Activated CD4-positive, alpha-beta T cell treated with anti-CD3 and anti-CD28 coated beads, Interleukin-2, amount 10 ng/mL, durations not matched to agents 24 days and 14 days (primary cell): ENCODE measurements at regions not wholly inside any gene's neighbourhood (a gene's known extent, or its start where the extent isn't known, plus 50 kb on each side); places are given as distances from the start of the nearest gene placed in this dataset.

Source experiments
- DNase-seq: peaks from one replicate; pipeline ENCODE4 v3.0.0; 2022
- H3K27ac Mint-ChIP-seq: one replicate; pipeline ENCODE4 v1.8.0; 2022; ENCODE audit warnings: mild to moderate bottlenecking, mixed read lengths
- H3K27me3 Mint-ChIP-seq: one replicate; pipeline ENCODE4 v1.8.0; 2022; ENCODE audit warnings: mixed read lengths
- H3K36me3 Mint-ChIP-seq: one replicate; pipeline ENCODE4 v1.8.0; 2022; ENCODE audit warnings: low read depth, mild to moderate bottlenecking, mixed read lengths
- H3K4me1 Mint-ChIP-seq: one replicate; pipeline ENCODE4 v1.8.0; 2021; ENCODE audit warnings: mixed read lengths
- H3K4me3 Mint-ChIP-seq: one replicate; pipeline ENCODE4 v1.8.0; 2022; ENCODE audit warnings: mild to moderate bottlenecking, moderate library complexity, mixed read lengths
- H3K9me3 Mint-ChIP-seq: one replicate; pipeline ENCODE4 v1.8.0; 2021; ENCODE audit warnings: mixed read lengths
- intact Hi-C: fragments of 100-400 bp; cut with micrococcal nuclease; formaldehyde crosslinking; loops from one replicate; pipeline ENCODE4 v1.15.1; 2023

DNA sequence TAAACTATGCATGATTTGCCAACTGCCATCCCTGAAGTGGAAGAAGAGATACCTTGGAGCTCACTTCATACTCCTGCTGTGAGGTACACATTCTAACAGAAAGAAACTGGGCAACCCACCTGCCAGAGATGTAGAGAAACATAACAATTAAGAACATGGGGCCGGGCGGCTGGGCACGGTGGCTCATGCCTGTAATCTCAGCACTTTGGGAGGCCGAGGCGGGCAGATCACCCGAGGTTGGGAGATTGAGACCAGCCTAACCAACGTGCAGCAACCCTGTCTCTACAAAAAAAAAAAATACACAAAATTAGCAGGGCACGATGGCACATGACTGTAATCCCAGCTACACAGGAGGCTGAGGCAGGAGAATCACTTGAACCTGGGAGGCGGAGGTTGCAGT lies 402.6 kb upstream of the ANKRD30A start:
- intact Hi-C loops, result no loop called here
- no peak for DNase-seq
- Mint-ChIP-seq H3K27ac (no peak overlapping the region), H3K36me3 (no peaks in the 10 kb centered on the region), H3K27me3 (no peaks in the 10 kb centered on the region), H3K9me3 (peaks cover 5% of the 10 kb centered on the region), H3K4me1 (no peaks in the 10 kb centered on the region), H3K4me3 (no peak overlapping the region)

DNA sequence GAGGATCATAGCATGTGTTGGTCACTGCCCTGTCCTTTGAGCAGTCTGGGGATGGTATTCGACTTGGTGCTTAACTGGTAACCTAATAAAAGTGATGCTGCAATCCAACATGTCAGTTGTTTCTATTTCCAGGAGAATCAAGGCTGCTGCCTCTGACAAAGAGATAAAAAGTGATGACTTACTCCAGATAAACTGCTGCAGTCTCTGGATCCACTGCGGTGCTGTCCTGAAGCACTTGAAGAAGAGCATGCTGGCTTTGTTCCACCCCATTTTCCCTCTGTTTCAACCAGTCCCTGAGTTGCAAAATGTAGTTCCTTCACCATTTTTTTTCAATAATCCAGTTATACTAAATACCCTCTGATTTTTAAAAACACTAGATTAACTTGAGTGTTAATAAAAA lies 403.5 kb upstream of the ANKRD30A start:
- H3K36me3 Mint-ChIP-seq, result no peaks in the 10 kb centered on the region
- no peaks in the 10 kb centered on the region for H3K4me1 Mint-ChIP-seq
- peaks cover 10% of the 10 kb centered on the region for H3K9me3 Mint-ChIP-seq
- no peak for DNase-seq
- intact Hi-C loops, result no loop called here
- no peak overlapping the region for H3K27ac Mint-ChIP-seq
- H3K27me3 Mint-ChIP-seq, result no peaks in the 10 kb centered on the region
- no peak overlapping the region for H3K4me3 Mint-ChIP-seq

DNA sequence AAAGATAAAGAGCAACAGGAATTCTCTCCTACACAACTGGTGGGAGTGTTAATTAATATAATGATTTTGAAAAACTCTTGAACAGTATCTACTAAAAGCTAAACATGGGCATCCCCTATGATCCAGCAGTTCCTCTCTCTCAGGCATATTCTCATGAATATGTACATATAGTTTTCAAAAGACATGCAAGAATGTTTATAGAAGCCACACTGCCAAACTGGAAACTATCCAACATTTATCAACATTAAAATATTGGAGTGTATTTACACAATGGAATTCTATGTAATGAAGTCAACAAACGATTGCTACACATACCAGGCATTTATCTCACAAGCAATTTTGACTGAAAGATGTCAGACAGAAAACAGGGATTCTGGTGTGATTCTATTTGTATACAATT lies 404.5 kb upstream of the ANKRD30A start:
- H3K9me3 Mint-ChIP-seq, result peaks cover 10% of the 10 kb centered on the region
- intact Hi-C loops, result no loop called here
- no peak for DNase-seq
- H3K4me1 Mint-ChIP-seq, result no peaks in the 10 kb centered on the region
- H3K4me3 Mint-ChIP-seq, result no peak overlapping the region
- H3K27me3 Mint-ChIP-seq, result no peaks in the 10 kb centered on the region
- no peaks in the 10 kb centered on the region for H3K36me3 Mint-ChIP-seq
- H3K27ac Mint-ChIP-seq, result no peak overlapping the region

DNA sequence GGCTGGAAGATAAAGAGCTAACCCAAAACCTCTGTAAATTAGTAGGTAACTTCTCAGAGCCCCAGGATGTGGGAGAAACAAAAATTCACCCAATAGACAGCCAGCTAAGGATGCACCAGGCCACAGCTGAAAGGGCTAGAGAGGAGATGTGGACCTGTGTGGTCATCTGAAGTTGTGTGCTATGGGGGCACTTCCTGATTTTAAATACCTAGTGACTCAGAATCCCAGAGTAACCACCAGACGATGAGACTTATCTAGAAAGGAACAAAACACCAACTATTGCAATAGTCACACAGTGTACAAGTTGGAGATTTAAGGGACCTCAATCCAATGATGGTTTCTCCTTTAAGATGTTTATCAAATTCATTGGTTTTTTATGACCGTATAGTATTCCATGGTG lies 408.3 kb upstream of the ANKRD30A start:
- H3K9me3 Mint-ChIP-seq, result peaks cover 10% of the 10 kb centered on the region
- no peak for DNase-seq
- no peaks in the 10 kb centered on the region for H3K27me3 Mint-ChIP-seq
- H3K36me3 Mint-ChIP-seq, result no peaks in the 10 kb centered on the region
- H3K4me3 Mint-ChIP-seq, result no peak overlapping the region
- intact Hi-C loops, result no loop called here
- H3K27ac Mint-ChIP-seq, result no peak overlapping the region
- H3K4me1 Mint-ChIP-seq, result no peaks in the 10 kb centered on the region

DNA sequence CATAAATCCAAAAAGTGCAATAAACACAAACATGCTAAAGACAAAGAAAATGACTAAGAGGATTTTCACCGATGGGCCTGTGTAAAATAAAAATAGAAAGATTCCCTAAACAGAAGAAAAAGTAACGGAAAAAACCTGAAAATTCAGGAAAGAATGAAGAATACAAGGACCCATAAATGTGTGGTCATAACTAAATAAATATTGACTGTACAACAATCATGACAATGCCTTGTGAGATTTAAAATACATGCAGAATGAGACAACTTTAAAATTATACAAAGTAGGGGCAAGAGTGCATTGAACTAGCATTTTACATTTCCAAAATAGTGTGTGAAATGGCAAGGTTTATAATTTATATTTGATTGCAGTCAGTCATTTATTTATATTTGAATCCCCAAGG lies 409.1 kb upstream of the ANKRD30A start:
- H3K27me3 Mint-ChIP-seq, result no peaks in the 10 kb centered on the region
- intact Hi-C loops, result no loop called here
- no peak overlapping the region for H3K4me3 Mint-ChIP-seq
- DNase-seq, result no peak
- no peaks in the 10 kb centered on the region for H3K36me3 Mint-ChIP-seq
- no peak overlapping the region for H3K27ac Mint-ChIP-seq
- H3K4me1 Mint-ChIP-seq, result no peaks in the 10 kb centered on the region
- H3K9me3 Mint-ChIP-seq, result peaks cover 10% of the 10 kb centered on the region

DNA sequence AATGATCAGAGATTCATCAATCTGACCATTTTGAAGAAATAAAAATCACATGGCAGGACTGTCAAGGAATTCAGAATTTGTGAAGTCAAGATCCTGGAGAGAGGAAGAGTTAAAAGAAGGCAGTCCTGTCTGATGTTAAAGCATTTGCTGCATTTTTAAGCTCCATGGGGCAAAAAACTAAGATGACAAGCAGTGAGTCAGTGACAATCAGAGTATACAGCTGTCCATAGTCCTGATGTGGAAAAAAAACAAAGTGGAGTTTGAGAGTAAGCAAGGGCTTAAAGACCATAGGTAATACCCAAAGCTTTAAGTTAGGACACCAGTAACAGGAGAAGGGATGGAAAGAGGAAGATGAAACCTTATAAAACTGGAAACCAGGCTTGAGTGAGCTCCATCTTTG lies 412.7 kb upstream of the ANKRD30A start:
- Mint-ChIP-seq H3K9me3 (peaks cover 4% of the 10 kb centered on the region), H3K4me1 (no peaks in the 10 kb centered on the region), H3K36me3 (no peaks in the 10 kb centered on the region), H3K27ac (no peak overlapping the region), H3K4me3 (no peak overlapping the region), H3K27me3 (no peaks in the 10 kb centered on the region)
- intact Hi-C loops, result no loop called here
- no peak for DNase-seq

DNA sequence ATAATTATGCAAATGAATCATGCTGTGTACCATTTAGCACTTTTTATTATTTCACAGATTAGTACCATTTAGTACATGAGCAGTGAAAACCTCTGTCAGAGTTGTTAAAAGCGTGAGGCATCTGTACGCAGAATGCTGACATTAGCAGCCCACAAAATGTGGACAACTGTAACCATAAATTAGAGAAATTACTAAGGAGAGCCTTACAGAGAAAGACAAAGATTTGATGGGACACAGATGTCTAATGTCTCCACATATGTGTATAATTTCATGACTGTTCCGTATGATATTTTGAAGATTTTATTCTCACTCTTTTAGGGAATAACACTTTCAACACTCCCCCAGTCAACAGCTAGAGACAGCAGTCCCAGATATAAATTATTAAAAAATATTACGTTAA lies 414.0 kb upstream of the ANKRD30A start:
- no peak overlapping the region for H3K4me3 Mint-ChIP-seq
- H3K27ac Mint-ChIP-seq, result no peak overlapping the region
- H3K9me3 Mint-ChIP-seq, result no peaks in the 10 kb centered on the region
- no peaks in the 10 kb centered on the region for H3K4me1 Mint-ChIP-seq
- DNase-seq, result no peak
- no peaks in the 10 kb centered on the region for H3K36me3 Mint-ChIP-seq
- intact Hi-C loops, result no loop called here
- no peaks in the 10 kb centered on the region for H3K27me3 Mint-ChIP-seq

DNA sequence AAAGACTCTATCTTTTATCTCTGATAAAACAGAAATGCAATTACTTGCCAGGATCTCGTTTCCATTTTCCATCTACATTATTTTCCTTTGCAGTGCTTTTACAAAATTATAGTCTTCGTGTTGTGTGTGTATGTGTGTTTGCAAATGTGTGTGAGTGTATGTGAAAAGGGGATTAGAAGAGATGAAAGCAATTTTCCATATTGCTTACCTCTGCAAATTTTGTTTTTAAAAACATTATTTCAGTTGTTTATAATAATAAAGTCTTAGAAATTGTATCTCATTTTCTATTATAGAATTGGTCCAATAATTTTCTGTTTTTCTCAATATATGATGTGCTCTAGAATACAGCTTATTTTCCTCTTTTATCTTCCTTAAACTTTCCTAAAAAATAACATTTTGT lies 421.3 kb upstream of the ANKRD30A start:
- Mint-ChIP-seq H3K4me3 (no peak overlapping the region), H3K36me3 (no peaks in the 10 kb centered on the region), H3K27ac (no peak overlapping the region)

DNA sequence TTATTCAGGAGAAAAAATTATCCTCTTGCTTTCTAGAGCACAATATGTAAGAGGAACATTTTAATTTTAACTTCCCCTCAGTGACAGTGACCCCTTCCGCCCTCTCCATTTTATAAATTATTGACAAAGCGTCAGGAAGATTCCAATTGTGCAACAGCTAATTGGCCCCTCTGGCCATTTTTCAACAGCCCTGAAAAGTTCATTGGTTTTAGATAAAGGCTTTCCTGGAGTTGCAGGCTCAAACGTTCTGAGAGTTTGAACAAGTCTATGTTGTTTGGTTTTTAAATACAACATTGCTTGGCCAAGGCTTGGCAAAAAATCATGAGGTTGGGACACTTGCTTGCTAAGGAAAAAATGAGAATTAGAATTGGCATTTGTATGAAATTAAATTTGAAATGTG lies 422.2 kb upstream of the ANKRD30A start:
- Mint-ChIP-seq H3K36me3 (no peaks in the 10 kb centered on the region), H3K4me1 (no peaks in the 10 kb centered on the region), H3K9me3 (peaks cover 9% of the 10 kb centered on the region), H3K27me3 (no peaks in the 10 kb centered on the region), H3K27ac (no peak overlapping the region), H3K4me3 (no peak overlapping the region)
- no peak for DNase-seq
- intact Hi-C loops, result no loop called here

More for the DNA sequence above, 421.3 kb upstream of the ANKRD30A start:
- H3K27me3 Mint-ChIP-seq, result no peaks in the 10 kb centered on the region
- no peak for DNase-seq
- intact Hi-C loops, result no loop called here
- H3K4me1 Mint-ChIP-seq, result no peaks in the 10 kb centered on the region
- H3K9me3 Mint-ChIP-seq, result peaks cover 9% of the 10 kb centered on the region

DNA sequence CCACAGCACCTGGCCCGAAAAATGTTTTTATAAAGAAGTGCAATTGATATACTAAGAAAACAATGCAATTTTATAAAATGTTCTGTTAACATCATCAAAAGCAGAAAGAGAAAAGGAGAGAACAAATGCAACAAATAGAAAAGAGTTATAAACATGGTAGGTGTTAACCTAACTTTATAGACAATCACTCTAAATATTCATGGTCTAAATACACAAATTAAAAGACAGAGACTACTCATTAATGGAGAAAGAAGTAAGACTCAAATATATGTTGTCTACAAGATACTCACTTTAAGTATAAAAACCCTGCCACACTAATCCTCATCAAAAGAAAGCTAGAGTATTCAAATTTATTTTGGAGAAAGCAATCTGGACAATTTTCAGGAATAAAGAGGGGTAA lies 425.3 kb upstream of the ANKRD30A start:
- Mint-ChIP-seq H3K4me1 (no peaks in the 10 kb centered on the region), H3K27ac (no peak overlapping the region), H3K4me3 (no peak overlapping the region), H3K27me3 (no peaks in the 10 kb centered on the region), H3K9me3 (peaks cover 12% of the 10 kb centered on the region), H3K36me3 (no peaks in the 10 kb centered on the region)
- DNase-seq, result no peak
- intact Hi-C loops, result no loop called here

DNA sequence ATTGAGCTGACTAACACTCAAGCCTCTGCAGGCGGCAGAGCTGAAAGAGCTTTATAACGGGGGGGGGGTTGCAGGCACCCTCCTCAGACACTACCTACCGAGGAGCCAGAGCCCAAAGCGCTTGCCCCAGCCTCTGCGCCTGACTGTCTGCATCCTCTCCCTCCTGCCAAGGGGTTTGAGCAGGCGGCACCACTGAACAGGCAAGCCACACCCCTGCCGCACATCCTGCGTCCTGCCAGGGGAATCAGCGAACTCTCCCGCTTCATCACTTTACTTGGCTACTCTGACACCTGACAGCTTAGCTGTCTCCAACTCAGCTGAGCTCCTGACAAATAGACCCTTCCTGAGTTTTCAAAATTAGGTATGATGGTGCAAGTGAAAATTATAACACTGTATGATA lies 432.6 kb upstream of the ANKRD30A start:
- H3K36me3 Mint-ChIP-seq, result no peaks in the 10 kb centered on the region

DNA sequence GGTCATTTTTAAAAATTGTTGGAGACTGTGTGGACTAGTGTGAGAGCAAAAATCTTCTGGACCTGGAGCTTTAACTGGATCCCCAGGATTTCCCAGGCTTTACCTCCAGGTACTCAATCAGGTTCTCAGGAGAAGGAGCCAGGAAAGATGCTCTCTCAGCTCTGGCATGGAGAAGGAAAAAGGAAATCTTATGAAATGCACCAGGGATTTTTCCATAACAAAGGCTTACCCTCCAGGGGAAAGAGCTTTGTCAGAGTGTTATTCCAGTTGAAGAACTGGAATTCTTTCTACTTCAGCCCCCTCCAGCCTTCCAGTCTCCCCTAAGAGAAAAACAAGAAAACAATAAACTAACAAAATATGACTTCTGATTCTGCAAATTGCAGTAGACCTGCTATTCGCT lies 436.7 kb upstream of the ANKRD30A start:
- intact Hi-C loops, result no loop called here
- no peak for DNase-seq
- Mint-ChIP-seq H3K4me3 (no peak overlapping the region), H3K27me3 (no peaks in the 10 kb centered on the region), H3K4me1 (no peaks in the 10 kb centered on the region), H3K36me3 (no peaks in the 10 kb centered on the region), H3K9me3 (peaks cover 2% of the 10 kb centered on the region), H3K27ac (no peak overlapping the region)

More for the DNA sequence above, 432.6 kb upstream of the ANKRD30A start:
- H3K27ac Mint-ChIP-seq, result no peak overlapping the region
- no peaks in the 10 kb centered on the region for H3K27me3 Mint-ChIP-seq
- intact Hi-C loops, result no loop called here
- H3K4me1 Mint-ChIP-seq, result no peaks in the 10 kb centered on the region
- peaks cover 5% of the 10 kb centered on the region for H3K9me3 Mint-ChIP-seq
- H3K4me3 Mint-ChIP-seq, result no peak overlapping the region
- no peak for DNase-seq

DNA sequence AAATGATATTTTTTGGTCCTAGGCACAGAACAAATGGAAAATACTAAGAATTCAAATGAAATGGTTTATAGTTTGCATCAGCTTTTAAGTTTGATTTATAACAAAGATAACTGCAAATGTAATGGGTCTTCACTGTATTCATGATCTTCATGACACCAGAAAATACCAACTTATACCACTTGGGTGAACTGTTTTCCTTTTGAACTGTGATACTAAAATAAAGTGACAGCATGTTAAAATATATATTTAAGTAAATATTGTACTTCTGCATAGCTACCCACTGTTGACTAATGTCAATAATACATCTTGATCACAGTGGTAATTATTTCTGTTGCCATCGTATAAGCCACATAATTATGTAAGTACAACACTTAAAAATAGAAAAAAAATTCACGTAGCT lies 442.0 kb upstream of the ANKRD30A start:
- Mint-ChIP-seq H3K9me3 (no peaks in the 10 kb centered on the region), H3K27me3 (no peaks in the 10 kb centered on the region), H3K4me3 (no peak overlapping the region), H3K4me1 (no peaks in the 10 kb centered on the region), H3K27ac (no peak overlapping the region), H3K36me3 (no peaks in the 10 kb centered on the region)
- intact Hi-C loops, result no loop called here
- no peak for DNase-seq

DNA sequence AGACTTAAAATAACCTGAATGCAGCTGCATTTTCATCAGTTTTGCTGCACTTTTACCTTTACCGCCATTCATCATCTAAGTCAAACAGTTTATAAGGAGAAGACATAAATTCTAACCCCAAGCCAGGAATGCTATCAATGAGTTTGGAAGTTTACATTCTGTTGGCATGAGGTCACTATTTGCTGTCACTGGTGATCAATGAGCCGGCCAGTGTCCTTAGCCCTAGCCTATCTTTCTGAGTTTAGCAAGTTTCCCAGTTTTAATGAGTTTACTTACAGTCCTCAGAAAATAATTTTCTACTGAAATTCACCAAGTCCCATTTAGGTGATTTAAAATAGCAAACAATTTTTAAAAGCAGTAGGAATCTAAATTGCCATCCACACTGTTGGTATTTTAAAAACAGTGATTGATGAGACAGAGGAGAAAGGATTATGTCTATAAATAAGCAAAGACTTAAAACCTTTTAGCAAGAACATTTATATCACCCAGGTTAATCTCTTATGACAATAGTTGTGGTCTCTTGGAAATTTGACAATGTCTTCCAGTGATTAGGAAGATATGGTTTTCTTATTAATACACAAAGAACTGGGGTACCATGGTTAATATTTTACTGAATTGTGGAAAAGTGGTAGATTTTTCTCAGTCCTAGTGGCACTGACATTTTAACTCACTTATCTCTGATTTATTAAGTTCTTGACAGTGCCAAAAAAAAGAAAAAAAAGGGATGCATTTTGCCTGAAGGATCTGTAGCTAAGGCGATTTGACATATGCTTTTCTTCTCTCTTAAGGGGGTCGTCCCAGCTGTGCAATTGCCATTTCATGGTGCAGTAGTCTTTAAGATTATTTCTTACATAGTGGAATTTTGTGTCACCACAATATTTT lies 443.4 kb upstream of the ANKRD30A start:
- H3K27ac Mint-ChIP-seq, result no peak overlapping the region
- intact Hi-C loops, result no loop called here
- H3K36me3 Mint-ChIP-seq, result no peaks in the 10 kb centered on the region
- H3K9me3 Mint-ChIP-seq, result no peaks in the 10 kb centered on the region
- DNase-seq, result no peak
- H3K4me1 Mint-ChIP-seq, result no peaks in the 10 kb centered on the region
- H3K27me3 Mint-ChIP-seq, result no peaks in the 10 kb centered on the region
- H3K4me3 Mint-ChIP-seq, result no peak overlapping the region

DNA sequence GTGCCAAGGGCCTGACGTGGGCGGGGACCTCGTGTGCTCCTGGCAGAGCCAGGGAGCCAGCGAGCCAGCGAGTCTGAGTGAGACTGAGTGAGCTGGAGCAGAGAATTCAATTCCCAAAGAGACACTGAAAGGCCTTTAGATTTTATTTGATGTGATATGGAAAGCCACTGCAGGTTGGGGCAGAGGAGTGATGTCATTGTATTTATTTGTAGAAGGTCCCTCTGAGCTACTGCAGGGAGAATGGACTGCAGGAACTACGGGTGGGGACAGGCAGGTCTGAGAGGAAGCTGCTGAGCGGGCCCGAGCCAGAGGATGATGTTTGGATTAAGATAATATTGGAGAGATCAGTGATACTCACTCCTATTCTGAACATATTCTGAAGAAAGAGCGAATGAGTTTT lies 445.8 kb upstream of the ANKRD30A start:
- H3K4me3 Mint-ChIP-seq, result no peak overlapping the region
- no peaks in the 10 kb centered on the region for H3K27me3 Mint-ChIP-seq
- H3K9me3 Mint-ChIP-seq, result peaks cover 10% of the 10 kb centered on the region
- no peak overlapping the region for H3K27ac Mint-ChIP-seq
- intact Hi-C loops, result no loop called here
- no peak for DNase-seq
- no peaks in the 10 kb centered on the region for H3K36me3 Mint-ChIP-seq
- no peaks in the 10 kb centered on the region for H3K4me1 Mint-ChIP-seq
